Stomach (tissue), 4 donors: ENCODE measurements at regions not wholly inside any gene's neighbourhood (a gene's known extent, or its start where the extent isn't known, plus 50 kb on each side); places are given as distances from the start of the nearest gene placed in this dataset.

Experiments
- CTCF ChIP-seq, 7 experiments: fragments of 450-650 bp in 4 of 7; fragments of 200-600 bp in 3 of 7; sonication (generic) in 3 of 7; IDR thresholded peaks; one replicate each; pipeline ENCODE4 v1.5.1; 2016 to 2019; ENCODE audit warnings: antibody characterized with exemption in 7 of 7, control low read depth in 2 of 7, mild to moderate bottlenecking in 1 of 7
- EP300 ChIP-seq: sonication (generic); formaldehyde crosslinking; IDR thresholded peaks from one replicate; pipeline ENCODE4 v1.6.1; 2017; ENCODE audit warnings: antibody characterized with exemption
- POLR2A ChIP-seq, 4 donors: fragments of 450-650 bp; IDR thresholded peaks; one replicate each; pipeline ENCODE4 v1.6.1; 2016; ENCODE audit warnings: antibody characterized with exemption in 4 of 4, control low read depth in 2 of 4, mild to moderate bottlenecking in 1 of 4, moderate library complexity in 1 of 4
- POLR2AphosphoS5 ChIP-seq, 3 donors: sonication (generic); formaldehyde crosslinking; IDR thresholded peaks; one replicate each; pipeline ENCODE4 v1.6.1; 2016; ENCODE audit warnings: antibody characterized with exemption in 3 of 3

- TF ChIP-seq CTCF (IDR thresholded peaks at IDR 0.05) = no peak
- TF ChIP-seq POLR2A (IDR thresholded peaks at IDR 0.05) = no peak
- no peak for TF ChIP-seq POLR2AphosphoS5 (IDR thresholded peaks at IDR 0.05)
- no peak for TF ChIP-seq EP300
Measured at GRCh38 chr2:121839584-121839983, 84.1 kb downstream of the TSN start.
